Peyer's patch (tissue), 4 donors: ENCODE measurements at regions not wholly inside any gene's neighbourhood (a gene's known extent, or its start where the extent isn't known, plus 50 kb on each side); places are given as distances from the start of the nearest gene placed in this dataset.

Experiments
- DNase-seq, 3 donors: peaks; one replicate each; pipeline ENCODE4 v3.0.0-alpha.2; 2017 to 2019
- H3K27ac ChIP-seq, 4 donors: fragments of 200-600 bp; sonication (generic); one replicate each; pipeline ENCODE4 v1.5.1; 2016 to 2019
- H3K27me3 ChIP-seq, 2 donors: fragments of 200-600 bp; sonication (generic); one replicate each; pipeline ENCODE4 v1.5.1; 2019
- H3K36me3 ChIP-seq, 3 donors: fragments of 200-600 bp; sonication (generic); one replicate each; pipeline ENCODE4 v1.5.1; 2016 to 2019
- H3K4me1 ChIP-seq, 4 donors: fragments of 200-600 bp; sonication (generic); one replicate each; pipeline ENCODE4 v1.5.1; 2016 to 2019
- H3K4me3 ChIP-seq, 4 donors: fragments of 200-600 bp; sonication (generic); 1 replicate in 3 of 4; 2 replicates in 1 of 4; pipeline ENCODE4 v1.5.1; 2016 to 2019; ENCODE audit warnings: mild to moderate bottlenecking in 1 of 4
- H3K9me3 ChIP-seq, 4 donors: fragments of 200-600 bp; sonication (generic); one replicate each; pipeline ENCODE4 v1.5.1; 2016 to 2019; ENCODE audit warnings: mild to moderate bottlenecking in 1 of 4
- POLR2A ChIP-seq, 2 donors: fragments of 450-650 bp; IDR thresholded peaks; one replicate each; pipeline ENCODE4 v1.5.1; 2017; ENCODE audit warnings: antibody characterized with exemption in 2 of 2, mild to moderate bottlenecking in 2 of 2, moderate library complexity in 2 of 2
- TF ChIP-seq, protein P1 (sequence below), 6 experiments: fragments of 450-650 bp in 4 of 6; fragments of 200-600 bp in 2 of 6; sonication (generic) in 1 of 6; IDR thresholded peaks; one replicate each; pipeline ENCODE4 v1.5.1; 2017 to 2019; ENCODE audit warnings: antibody characterized with exemption in 6 of 6, mild to moderate bottlenecking in 3 of 6, moderate library complexity in 1 of 6

GRCh38 chr2:192749611-192750200 is 555.0 kb upstream of the TMEFF2 start:
- Histone ChIP-seq H3K36me3 (no peaks in the 10 kb centered on the region), H3K4me1 (no peaks in the 10 kb centered on the region), H3K27ac (no peak overlapping the region), H3K27me3 (no peaks in the 10 kb centered on the region), H3K9me3 (no peaks in the 10 kb centered on the region), H3K4me3 (no peak overlapping the region)
- TF ChIP-seq, protein P1, sequence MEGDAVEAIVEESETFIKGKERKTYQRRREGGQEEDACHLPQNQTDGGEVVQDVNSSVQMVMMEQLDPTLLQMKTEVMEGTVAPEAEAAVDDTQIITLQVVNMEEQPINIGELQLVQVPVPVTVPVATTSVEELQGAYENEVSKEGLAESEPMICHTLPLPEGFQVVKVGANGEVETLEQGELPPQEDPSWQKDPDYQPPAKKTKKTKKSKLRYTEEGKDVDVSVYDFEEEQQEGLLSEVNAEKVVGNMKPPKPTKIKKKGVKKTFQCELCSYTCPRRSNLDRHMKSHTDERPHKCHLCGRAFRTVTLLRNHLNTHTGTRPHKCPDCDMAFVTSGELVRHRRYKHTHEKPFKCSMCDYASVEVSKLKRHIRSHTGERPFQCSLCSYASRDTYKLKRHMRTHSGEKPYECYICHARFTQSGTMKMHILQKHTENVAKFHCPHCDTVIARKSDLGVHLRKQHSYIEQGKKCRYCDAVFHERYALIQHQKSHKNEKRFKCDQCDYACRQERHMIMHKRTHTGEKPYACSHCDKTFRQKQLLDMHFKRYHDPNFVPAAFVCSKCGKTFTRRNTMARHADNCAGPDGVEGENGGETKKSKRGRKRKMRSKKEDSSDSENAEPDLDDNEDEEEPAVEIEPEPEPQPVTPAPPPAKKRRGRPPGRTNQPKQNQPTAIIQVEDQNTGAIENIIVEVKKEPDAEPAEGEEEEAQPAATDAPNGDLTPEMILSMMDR (IDR thresholded peaks at IDR 0.05) = no peak
- TF ChIP-seq POLR2A (IDR thresholded peaks at IDR 0.05) = no peak
- DNase-seq = no peak

- H3K36me3 ChIP-seq = no peaks in the 10 kb centered on the region
- TF ChIP-seq, protein P1 (IDR thresholded peaks at IDR 0.05) = peak in 2 of 6 experiments; percentile 17 to 19
- TF ChIP-seq POLR2A (IDR thresholded peaks at IDR 0.05) = no peak
- no peak overlapping the region for H3K27ac ChIP-seq
- no peak overlapping the region for H3K4me3 ChIP-seq
- H3K4me1 ChIP-seq = no peaks in the 10 kb centered on the region
- DNase-seq = no peak
- H3K9me3 ChIP-seq = no peaks in the 10 kb centered on the region
- H3K27me3 ChIP-seq = no peaks in the 10 kb centered on the region
Measured at GRCh38 chr2:192741889-192742288, 547.2 kb upstream of the TMEFF2 start.

GRCh38 chr2:192735447-192735846 is 540.7 kb upstream of the TMEFF2 start:
- DNase-seq = no peak
- TF ChIP-seq POLR2A (IDR thresholded peaks at IDR 0.05) = no peak
- TF ChIP-seq, protein P1 (IDR thresholded peaks at IDR 0.05) = no peak
- no peaks in the 10 kb centered on the region for H3K9me3 ChIP-seq
- no peaks in the 10 kb centered on the region for H3K36me3 ChIP-seq
- no peaks in the 10 kb centered on the region for H3K27me3 ChIP-seq
- H3K4me3 ChIP-seq = no peak overlapping the region
- H3K4me1 ChIP-seq = no peaks in the 10 kb centered on the region
- H3K27ac ChIP-seq = no peak overlapping the region

DNA sequence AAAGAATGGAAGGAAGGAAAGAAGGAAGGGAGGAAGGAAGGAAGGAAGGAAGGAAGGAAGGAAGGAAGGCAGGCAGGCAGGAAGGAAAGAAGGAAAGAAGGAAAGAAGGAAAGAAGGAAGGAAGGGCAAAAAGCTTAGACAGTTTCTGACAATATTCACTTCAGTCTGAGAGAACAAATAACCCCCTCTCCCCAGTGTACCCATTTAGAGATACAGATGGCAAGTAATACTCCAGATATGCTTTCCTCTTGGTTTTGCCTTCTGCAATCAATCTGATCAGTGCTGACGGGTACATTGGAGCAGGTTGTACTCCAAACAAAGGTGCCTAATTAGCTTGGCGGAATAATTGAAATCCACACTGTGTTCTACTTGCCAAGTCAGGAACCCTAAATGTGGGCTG is 534.6 kb upstream of the TMEFF2 start:
- Histone ChIP-seq H3K27me3 (no peaks in the 10 kb centered on the region), H3K27ac (no peak overlapping the region), H3K4me1 (no peaks in the 10 kb centered on the region), H3K36me3 (no peaks in the 10 kb centered on the region), H3K4me3 (no peak overlapping the region), H3K9me3 (no peaks in the 10 kb centered on the region)
- TF ChIP-seq, protein P1 (IDR thresholded peaks at IDR 0.05) = no peak
- TF ChIP-seq POLR2A (IDR thresholded peaks at IDR 0.05) = no peak
- DNase-seq = no peak

DNA sequence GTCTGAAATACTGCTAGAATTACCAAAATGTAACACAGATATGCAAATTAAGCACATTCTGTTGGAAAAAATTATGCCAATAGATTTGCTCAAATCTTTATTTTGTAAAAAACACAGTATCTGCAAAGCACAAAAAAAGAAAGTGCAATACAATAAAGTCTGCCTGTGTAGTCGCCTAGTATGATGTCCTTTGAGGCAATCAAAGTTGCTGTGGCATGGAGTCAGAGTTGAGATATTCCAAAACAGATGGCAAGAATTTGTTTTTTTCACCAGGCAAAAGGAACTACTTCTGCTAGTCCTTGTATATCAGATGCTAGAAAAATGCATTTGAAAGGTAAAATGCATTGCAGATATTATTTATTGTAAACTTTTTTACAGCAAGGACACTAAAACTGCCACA is 531.3 kb upstream of the TMEFF2 start:
- Histone ChIP-seq H3K27me3 (no peaks in the 10 kb centered on the region), H3K9me3 (no peaks in the 10 kb centered on the region), H3K27ac (no peak overlapping the region), H3K4me1 (no peaks in the 10 kb centered on the region), H3K4me3 (no peak overlapping the region), H3K36me3 (no peaks in the 10 kb centered on the region)
- TF ChIP-seq, protein P1 (IDR thresholded peaks at IDR 0.05) = no peak
- no peak for TF ChIP-seq POLR2A (IDR thresholded peaks at IDR 0.05)
- DNase-seq = no peak

- H3K4me3 ChIP-seq = no peak overlapping the region
- H3K9me3 ChIP-seq = no peaks in the 10 kb centered on the region
- TF ChIP-seq, protein P1 (IDR thresholded peaks at IDR 0.05) = no peak
- no peak for TF ChIP-seq POLR2A (IDR thresholded peaks at IDR 0.05)
- H3K27me3 ChIP-seq = no peaks in the 10 kb centered on the region
- no peak for DNase-seq
- H3K27ac ChIP-seq = no peak overlapping the region
- no peaks in the 10 kb centered on the region for H3K36me3 ChIP-seq
- no peaks in the 10 kb centered on the region for H3K4me1 ChIP-seq
Measured at GRCh38 chr2:192719629-192720028, 524.9 kb upstream of the TMEFF2 start.
